Fibroblast of the aortic adventitia (primary cell): ENCODE measurements at regions not wholly inside any gene's neighbourhood (a gene's known extent, or its start where the extent isn't known, plus 50 kb on each side); places are given as distances from the start of the nearest gene placed in this dataset.

Experiments used
- DNase-seq: peaks from one replicate; pipeline ENCODE4 v3.0.0-alpha.2; 2010; ENCODE audit warnings: low read depth
- H3K4me3 ChIP-seq: 2 replicates; pipeline ENCODE4 v1.5.1; 2011; ENCODE audit warnings: low read depth, mild to moderate bottlenecking, control low read depth, low read length, moderate library complexity
- TF ChIP-seq, protein P1 (sequence below): IDR thresholded peaks from 2 replicates; pipeline ENCODE4 v1.5.1; 2011; ENCODE audit warnings: mild to moderate bottlenecking, low read length, control low read depth, inconsistent platforms; ENCODE audit not compliant: insufficient read depth

GRCh38 chr7:91330866-91331265 lies 66.6 kb downstream of the FZD1 start:
- DNase-seq = peak; percentile 57
- TF ChIP-seq, protein P1, sequence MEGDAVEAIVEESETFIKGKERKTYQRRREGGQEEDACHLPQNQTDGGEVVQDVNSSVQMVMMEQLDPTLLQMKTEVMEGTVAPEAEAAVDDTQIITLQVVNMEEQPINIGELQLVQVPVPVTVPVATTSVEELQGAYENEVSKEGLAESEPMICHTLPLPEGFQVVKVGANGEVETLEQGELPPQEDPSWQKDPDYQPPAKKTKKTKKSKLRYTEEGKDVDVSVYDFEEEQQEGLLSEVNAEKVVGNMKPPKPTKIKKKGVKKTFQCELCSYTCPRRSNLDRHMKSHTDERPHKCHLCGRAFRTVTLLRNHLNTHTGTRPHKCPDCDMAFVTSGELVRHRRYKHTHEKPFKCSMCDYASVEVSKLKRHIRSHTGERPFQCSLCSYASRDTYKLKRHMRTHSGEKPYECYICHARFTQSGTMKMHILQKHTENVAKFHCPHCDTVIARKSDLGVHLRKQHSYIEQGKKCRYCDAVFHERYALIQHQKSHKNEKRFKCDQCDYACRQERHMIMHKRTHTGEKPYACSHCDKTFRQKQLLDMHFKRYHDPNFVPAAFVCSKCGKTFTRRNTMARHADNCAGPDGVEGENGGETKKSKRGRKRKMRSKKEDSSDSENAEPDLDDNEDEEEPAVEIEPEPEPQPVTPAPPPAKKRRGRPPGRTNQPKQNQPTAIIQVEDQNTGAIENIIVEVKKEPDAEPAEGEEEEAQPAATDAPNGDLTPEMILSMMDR = no peak

GRCh38 chr7:91336106-91336505 lies 71.9 kb downstream of the FZD1 start:
- no peak for DNase-seq
- TF ChIP-seq, protein P1 = no peak
- H3K4me3 ChIP-seq = no peak overlapping the region

More at GRCh38 chr7:91330866-91331265, 66.6 kb downstream of the FZD1 start:
- no peak overlapping the region for H3K4me3 ChIP-seq

DNA sequence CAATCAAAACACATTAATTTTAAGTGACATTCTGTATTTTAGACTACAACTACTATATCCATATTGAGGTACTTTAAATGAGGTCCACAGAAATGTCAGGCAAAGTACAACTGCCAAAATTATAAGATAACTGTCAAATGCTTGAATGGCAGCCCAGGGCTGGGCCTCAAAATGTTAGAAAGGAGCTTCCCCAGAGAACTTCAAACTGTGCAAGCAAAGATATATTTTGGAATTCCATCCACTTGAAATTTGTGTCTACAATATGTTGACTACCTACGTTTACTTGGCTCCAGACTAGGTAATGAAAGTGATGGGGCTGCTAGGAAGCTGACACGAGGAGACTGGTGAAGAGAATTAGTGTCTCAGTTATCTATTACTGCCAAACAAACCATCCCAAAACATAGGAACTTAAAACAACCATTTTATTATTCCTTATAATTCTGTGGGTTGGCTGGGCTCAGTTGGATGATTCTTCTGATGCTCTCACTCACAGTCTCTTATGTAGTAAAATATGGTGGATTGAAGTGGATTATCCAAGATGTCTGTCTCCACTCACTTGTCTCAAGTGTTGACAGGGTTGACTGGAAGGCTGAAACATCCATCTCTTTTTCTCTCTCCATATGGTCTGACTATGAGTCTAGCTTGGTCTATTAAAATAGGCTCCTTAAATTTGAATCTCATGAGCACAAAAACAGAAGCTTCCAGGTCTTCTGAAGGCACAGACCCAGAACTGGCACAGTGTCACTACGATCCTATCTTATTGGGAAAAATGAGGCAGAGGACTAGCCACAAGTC lies 74.2 kb downstream of the FZD1 start:
- TF ChIP-seq, protein P1 = no peak
- DNase-seq = no peak
- no peak overlapping the region for H3K4me3 ChIP-seq

DNA sequence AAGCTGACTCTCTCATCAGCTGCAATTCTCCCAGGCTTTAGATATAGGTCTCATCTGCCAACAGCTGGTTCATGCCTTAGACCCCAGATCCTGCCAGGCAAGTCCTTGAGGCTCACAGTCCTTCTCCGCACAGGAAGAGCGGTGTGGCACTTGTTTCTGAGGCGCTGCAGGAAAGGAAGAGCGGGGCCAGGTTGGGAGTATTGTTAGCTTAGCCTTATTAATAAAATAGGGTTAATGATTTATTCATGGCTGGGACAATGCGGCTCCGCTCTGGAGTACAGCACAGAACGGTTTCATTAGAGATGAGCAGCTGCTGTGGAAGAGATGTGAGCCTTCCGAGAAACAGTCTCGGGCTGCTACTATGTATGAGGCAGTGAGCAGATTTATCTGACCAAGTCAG lies 78.1 kb downstream of the FZD1 start:
- TF ChIP-seq, protein P1 = no peak

DNA sequence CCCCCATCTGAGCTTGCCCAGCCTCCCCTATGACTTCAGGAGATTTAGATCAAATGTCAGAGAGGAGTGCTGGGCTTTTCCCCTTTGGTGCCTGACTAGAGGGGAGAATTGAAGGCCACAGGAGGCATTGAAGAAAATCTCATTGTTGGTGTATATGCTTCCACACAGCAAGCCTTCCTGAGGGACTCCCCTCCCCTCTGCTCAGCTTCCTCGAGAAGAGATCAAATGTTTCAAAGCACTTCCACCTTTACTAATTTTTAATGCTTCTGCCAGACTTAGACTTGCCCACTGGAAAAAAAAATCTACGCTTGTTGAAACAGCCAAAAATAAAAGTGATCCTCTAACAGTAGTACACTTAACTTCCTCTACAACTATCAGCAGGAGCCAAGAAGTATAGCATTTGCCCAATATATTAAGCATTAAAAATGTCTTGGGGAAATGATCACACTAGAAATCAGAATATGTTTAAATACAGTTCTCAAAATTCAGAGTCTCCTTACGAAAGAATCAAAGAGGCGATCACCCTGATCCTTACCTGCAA lies 79.3 kb downstream of the FZD1 start:
- no peak overlapping the region for H3K4me3 ChIP-seq
- DNase-seq = no peak
- TF ChIP-seq, protein P1 = no peak

More for the DNA sequence above, 78.1 kb downstream of the FZD1 start:
- no peak for DNase-seq
- no peak overlapping the region for H3K4me3 ChIP-seq

- H3K4me3 ChIP-seq = no peak overlapping the region
- DNase-seq = no peak
- TF ChIP-seq, protein P1 = no peak
Measured at GRCh38 chr7:91343996-91344629, 79.9 kb downstream of the FZD1 start.
